ENCODE measurements at regions not wholly inside any gene's neighbourhood (a gene's known extent, or its start where the extent isn't known, plus 50 kb on each side); places are given as distances from the start of the nearest gene placed in this dataset.
"Not testable (repeated sequence)": the region's sequence is repeated elsewhere in the genome, so short reads cannot be mapped to it uniquely, and the experiment has no call there.

DNA sequence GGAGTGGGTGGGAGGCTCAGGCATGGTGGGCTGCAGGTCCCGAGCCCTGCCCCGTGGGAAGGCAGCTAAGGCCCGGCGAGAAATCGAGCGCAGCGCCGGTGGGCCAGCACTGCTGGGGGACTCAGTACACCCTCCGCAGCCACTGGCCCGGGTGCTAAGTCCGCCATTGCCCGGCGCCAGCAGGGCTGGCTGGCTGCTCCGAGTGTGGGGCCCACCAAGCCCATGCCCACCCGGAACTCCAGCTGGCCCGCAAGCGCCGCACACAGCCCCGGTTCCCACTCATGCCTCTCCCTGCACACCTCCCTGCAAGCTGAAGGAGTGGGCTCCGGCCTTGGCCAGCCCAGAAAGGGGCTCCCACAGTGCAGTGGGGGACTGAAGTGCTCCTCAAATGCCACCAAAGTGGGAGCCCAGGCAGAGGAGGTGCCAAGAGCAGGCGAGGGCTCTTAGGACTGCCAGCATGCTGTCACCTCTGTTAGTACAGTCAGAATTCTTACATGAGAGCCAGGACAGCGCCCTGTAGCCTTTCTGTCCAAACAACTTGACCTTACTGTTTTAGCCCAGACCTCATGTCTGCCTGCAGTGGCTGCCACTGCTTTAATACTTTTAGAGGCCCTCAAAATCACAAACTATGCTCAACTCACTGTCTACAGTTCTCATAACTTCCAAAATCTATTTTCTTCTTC lies 1117.9 kb downstream of the STIM2 start:
- not testable (repeated sequence) for TF ChIP-seq EZH2 (IDR thresholded peaks at IDR 0.05); POLR2AphosphoS5 (IDR thresholded peaks at IDR 0.05; ENCODE audit: borderline replicate concordance, low read depth, low read length); FOXP2 (optimal IDR thresholded peaks at IDR 0.05; ENCODE audit: control extremely low read depth, extremely low read length, insufficient read depth)
